GM10266 (cell line): ENCODE measurements at regions not wholly inside any gene's neighbourhood (a gene's known extent, or its start where the extent isn't known, plus 50 kb on each side); places are given as distances from the start of the nearest gene placed in this dataset.
"Not testable (repeated sequence)": the region's sequence is repeated elsewhere in the genome, so short reads cannot be mapped to it uniquely, and the experiment has no call there.

Experiments
- DNase-seq: peaks from one replicate; pipeline ENCODE4 v3.0.0; 2012; ENCODE audit errors: extremely low spot score
- CTCF ChIP-seq: IDR thresholded peaks from 2 replicates; pipeline ENCODE4 v1.5.1; 2012; ENCODE audit warnings: mild to moderate bottlenecking, low read depth; ENCODE audit not compliant: control insufficient read depth, insufficient read depth; ENCODE audit errors: missing control alignments

GRCh38 chr4:64121803-64122202 lies 287.4 kb downstream of the TECRL start:
- TF ChIP-seq CTCF: no peak
- DNase-seq: no peak

GRCh38 chr4:64105903-64106302 lies 303.3 kb downstream of the TECRL start:
- no peak for TF ChIP-seq CTCF
- no peak for DNase-seq

GRCh38 chr4:64095398-64095797 lies 313.9 kb downstream of the TECRL start:
- TF ChIP-seq CTCF: no peak
- no peak for DNase-seq

- no peak for DNase-seq
These were observed 329.9 kb downstream of the TECRL start for GRCh38 chr4:64079316-64079715.

GRCh38 chr4:64068096-64068495 lies 341.2 kb downstream of the TECRL start:
- no peak for DNase-seq

More at GRCh38 chr4:64079316-64079715, 329.9 kb downstream of the TECRL start:
- TF ChIP-seq CTCF: no peak

GRCh38 chr4:64062991-64063390 lies 346.3 kb downstream of the TECRL start:
- no peak for DNase-seq

More at GRCh38 chr4:64068096-64068495, 341.2 kb downstream of the TECRL start:
- no peak for TF ChIP-seq CTCF

GRCh38 chr4:64037033-64037432 lies 372.2 kb downstream of the TECRL start:
- not testable (repeated sequence) for DNase-seq

More at GRCh38 chr4:64062991-64063390, 346.3 kb downstream of the TECRL start:
- no peak for TF ChIP-seq CTCF

GRCh38 chr4:64022560-64022959 lies 386.7 kb downstream of the TECRL start:
- no peak for TF ChIP-seq CTCF
- no peak for DNase-seq
